Activated T-cell treated with anti-CD3 and anti-CD28 coated beads for 48 hours (primary cell): ENCODE measurements at regions not wholly inside any gene's neighbourhood (a gene's known extent, or its start where the extent isn't known, plus 50 kb on each side); places are given as distances from the start of the nearest gene placed in this dataset.

Source experiments
- DNase-seq: peaks from one replicate; pipeline ENCODE4 v3.0.0-alpha.2; 2020; ENCODE audit warnings: low read depth

GRCh38 chr11:24056051-24056450, 440.8 kb upstream of the LUZP2 start:
- DNase-seq: no peak

GRCh38 chr11:24060125-24060524, 436.7 kb upstream of the LUZP2 start:
- no peak for DNase-seq

- no peak for DNase-seq
Observed at GRCh38 chr11:24064309-24064903, 432.4 kb upstream of the LUZP2 start.

GRCh38 chr11:24068197-24068596, 428.7 kb upstream of the LUZP2 start:
- DNase-seq: no peak

- no peak for DNase-seq
Observed at GRCh38 chr11:24070435-24070834, 426.4 kb upstream of the LUZP2 start.

- no peak for DNase-seq
Observed at GRCh38 chr11:24078018-24078417, 418.8 kb upstream of the LUZP2 start.

- no peak for DNase-seq
Observed at GRCh38 chr11:24082241-24082640, 414.6 kb upstream of the LUZP2 start.

GRCh38 chr11:24082860-24083259, 414.0 kb upstream of the LUZP2 start:
- DNase-seq: no peak

GRCh38 chr11:24084956-24085355, 411.9 kb upstream of the LUZP2 start:
- DNase-seq: no peak

GRCh38 chr11:24086921-24087320, 409.9 kb upstream of the LUZP2 start:
- no peak for DNase-seq

- no peak for DNase-seq
Observed at GRCh38 chr11:24091594-24091993, 405.3 kb upstream of the LUZP2 start.

GRCh38 chr11:24093375-24093774, 403.5 kb upstream of the LUZP2 start:
- no peak for DNase-seq

GRCh38 chr11:24108609-24109008, 388.2 kb upstream of the LUZP2 start:
- DNase-seq: no peak

- DNase-seq: no peak
Observed at GRCh38 chr11:24122291-24122690, 374.6 kb upstream of the LUZP2 start.

GRCh38 chr11:24124876-24125275, 372.0 kb upstream of the LUZP2 start:
- DNase-seq: no peak

- no peak for DNase-seq
Observed at GRCh38 chr11:24131698-24132097, 365.2 kb upstream of the LUZP2 start.

GRCh38 chr11:24132471-24132870, 364.4 kb upstream of the LUZP2 start:
- DNase-seq: no peak

GRCh38 chr11:24134879-24135589, 361.8 kb upstream of the LUZP2 start:
- DNase-seq: no peak

GRCh38 chr11:24142062-24142461, 354.8 kb upstream of the LUZP2 start:
- no peak for DNase-seq

GRCh38 chr11:24145411-24145810, 351.4 kb upstream of the LUZP2 start:
- DNase-seq: no peak

GRCh38 chr11:24153337-24153736, 343.5 kb upstream of the LUZP2 start:
- DNase-seq: no peak

GRCh38 chr11:24155792-24156191, 341.1 kb upstream of the LUZP2 start:
- DNase-seq: no peak

- DNase-seq: no peak
Observed at GRCh38 chr11:24157316-24157715, 339.5 kb upstream of the LUZP2 start.

GRCh38 chr11:24161587-24161986, 335.3 kb upstream of the LUZP2 start:
- no peak for DNase-seq
